ENCODE measurements at regions not wholly inside any gene's neighbourhood (a gene's known extent, or its start where the extent isn't known, plus 50 kb on each side); places are given as distances from the start of the nearest gene placed in this dataset.

- Histone ChIP-seq H3K9me3 (no peaks in the 10 kb centered on the region), H3K4me3 (peak overlapping the region; percentile 65), H3K4me1 (ENCODE audit: control insufficient read depth in 1 of 2, low read depth in 2 of 2) (peaks cover 26 to 36% of the 10 kb centered on the region in 2 donors), H3K27me3 (replicated peaks; ENCODE audit: insufficient read depth) (no peaks in the 10 kb centered on the region), H3K27ac (peak overlapping the region; percentile 35 to 66), H3K36me3 (no peaks in the 10 kb centered on the region)
- TF ChIP-seq, protein P1, sequence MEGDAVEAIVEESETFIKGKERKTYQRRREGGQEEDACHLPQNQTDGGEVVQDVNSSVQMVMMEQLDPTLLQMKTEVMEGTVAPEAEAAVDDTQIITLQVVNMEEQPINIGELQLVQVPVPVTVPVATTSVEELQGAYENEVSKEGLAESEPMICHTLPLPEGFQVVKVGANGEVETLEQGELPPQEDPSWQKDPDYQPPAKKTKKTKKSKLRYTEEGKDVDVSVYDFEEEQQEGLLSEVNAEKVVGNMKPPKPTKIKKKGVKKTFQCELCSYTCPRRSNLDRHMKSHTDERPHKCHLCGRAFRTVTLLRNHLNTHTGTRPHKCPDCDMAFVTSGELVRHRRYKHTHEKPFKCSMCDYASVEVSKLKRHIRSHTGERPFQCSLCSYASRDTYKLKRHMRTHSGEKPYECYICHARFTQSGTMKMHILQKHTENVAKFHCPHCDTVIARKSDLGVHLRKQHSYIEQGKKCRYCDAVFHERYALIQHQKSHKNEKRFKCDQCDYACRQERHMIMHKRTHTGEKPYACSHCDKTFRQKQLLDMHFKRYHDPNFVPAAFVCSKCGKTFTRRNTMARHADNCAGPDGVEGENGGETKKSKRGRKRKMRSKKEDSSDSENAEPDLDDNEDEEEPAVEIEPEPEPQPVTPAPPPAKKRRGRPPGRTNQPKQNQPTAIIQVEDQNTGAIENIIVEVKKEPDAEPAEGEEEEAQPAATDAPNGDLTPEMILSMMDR (IDR thresholded peaks at IDR 0.05), result no peak
- ATAC-seq (ENCODE audit: insufficient number of reproducible peaks, low FRiP score, low read depth) (no peak), DNase-seq (ENCODE audit: low spot score) (no peak)
Measured at GRCh38 chr15:101120987-101121386, 130.9 kb downstream of the CHSY1 start.

DNA sequence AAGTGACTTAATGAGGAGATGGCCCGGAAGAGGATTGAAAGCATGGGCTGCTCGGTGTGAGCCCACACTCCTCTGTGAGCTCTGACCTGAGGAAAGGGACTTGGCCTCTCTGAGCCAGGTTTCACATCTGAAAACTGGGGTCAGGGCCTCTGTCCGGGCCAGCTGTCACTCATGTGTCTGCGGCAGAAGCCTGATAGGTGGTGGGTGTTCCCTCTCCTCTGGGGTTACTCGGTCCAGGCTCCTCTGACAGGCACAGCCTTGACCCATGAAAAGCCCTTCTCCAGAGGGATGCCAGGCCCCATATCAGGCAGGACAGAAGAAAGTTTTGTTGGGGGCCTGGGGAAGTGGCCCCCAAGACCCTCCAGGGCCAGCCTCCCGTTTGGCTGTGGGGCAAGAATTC is 131.4 kb downstream of the CHSY1 start:
- TF ChIP-seq, protein P1 (IDR thresholded peaks at IDR 0.05), result no peak
- Histone ChIP-seq H3K9me3 (no peaks in the 10 kb centered on the region), H3K4me3 (no peak overlapping the region), H3K36me3 (no peaks in the 10 kb centered on the region), H3K4me1 (ENCODE audit: control insufficient read depth in 1 of 2, low read depth in 2 of 2) (peaks cover 27 to 34% of the 10 kb centered on the region in 2 donors), H3K27me3 (replicated peaks; ENCODE audit: insufficient read depth) (no peaks in the 10 kb centered on the region), H3K27ac (peak overlapping the region; percentile 35 to 66)
- DNase-seq (ENCODE audit: low spot score) (no peak), ATAC-seq (ENCODE audit: insufficient number of reproducible peaks, low FRiP score, low read depth) (no peak)
